B cell (primary cell): ENCODE measurements at regions not wholly inside any gene's neighbourhood (a gene's known extent, or its start where the extent isn't known, plus 50 kb on each side); places are given as distances from the start of the nearest gene placed in this dataset.

ENCODE experiments used
- ATAC-seq: fragments of 200-7000 bp; cut with Tn5 transposase; one replicate; pipeline ENCODE4 v1.10.0; 2021; ENCODE audit warnings: low read depth, mild to moderate bottlenecking, moderate number of reproducible peaks, moderate library complexity
- CTCF ChIA-PET: fragments of 350-600 bp; sonication (Branson Sonifier 250); formaldehyde crosslinking; loops from one replicate; lab custom pipeline; 2021; ENCODE audit warnings: antibody characterized with exemption, inconsistent platforms; lab: Charles Lee
- POLR2A ChIA-PET: fragments of 350-600 bp; sonication (Branson Sonifier 250); formaldehyde crosslinking; loops from one replicate; lab custom pipeline; 2021; ENCODE audit warnings: antibody characterized with exemption; lab: Charles Lee
- DNase-seq: peaks from one replicate; pipeline ENCODE4 v3.0.0; 2013
- H2AFZ ChIP-seq: 2 replicates; pipeline ENCODE4 v1.6.1; 2012; ENCODE audit warnings: mild to moderate bottlenecking, low read depth, low read length; ENCODE audit not compliant: insufficient read depth, poor library complexity, severe bottlenecking
- H3K27ac ChIP-seq, 2 donors: 1 replicate in 1 of 2; 2 replicates in 1 of 2; pipeline ENCODE4 v1.5.1; 2012 to 2013; ENCODE audit warnings: low read length in 2 of 2, mild to moderate bottlenecking in 2 of 2, moderate library complexity in 1 of 2
- H3K27me3 ChIP-seq, 4 experiments: fragments of 200-600 bp in 1 of 4; sonication (generic) in 1 of 4; replicated peaks in 1 of 4; 1 replicate in 2 of 4; 2 replicates in 2 of 4; pipeline versions ENCODE4 v1.6.1 to v1.7.0; 2013 to 2016; ENCODE audit warnings: low read length in 3 of 4, mild to moderate bottlenecking in 2 of 4, mixed read lengths in 1 of 4, moderate library complexity in 1 of 4; ENCODE audit not compliant: insufficient read depth in 4 of 4, control insufficient read depth in 3 of 4; ENCODE audit errors: control extremely low read depth in 1 of 4
- H3K36me3 ChIP-seq, 2 experiments: replicated peaks in 1 of 2; 1 replicate in 1 of 2; 2 replicates in 1 of 2; pipeline versions ENCODE4 v1.6.1 to v1.7.1; 2013; ENCODE audit warnings: low read length in 1 of 2; ENCODE audit not compliant: insufficient read depth in 2 of 2, control insufficient read depth in 1 of 2; ENCODE audit errors: control extremely low read depth in 1 of 2, extremely low read depth in 1 of 2
- H3K4me1 ChIP-seq, 2 donors: fragments of 200-600 bp in 1 of 2; sonication (generic) in 1 of 2; 1 replicate in 1 of 2; 2 replicates in 1 of 2; pipeline versions ENCODE4 v1.5.1 to v1.6.1; 2013 to 2017; ENCODE audit warnings: low read length in 2 of 2; ENCODE audit not compliant: control insufficient read depth in 2 of 2, insufficient read depth in 2 of 2
- H3K4me2 ChIP-seq: replicated peaks from 2 replicates; pipeline ENCODE3; 2012; ENCODE audit warnings: mild to moderate bottlenecking, low read depth, low read length; ENCODE audit not compliant: poor library complexity, severe bottlenecking
- H3K4me3 ChIP-seq, 5 experiments: fragments of 200-600 bp in 1 of 5; sonication (generic) in 1 of 5; 1 replicate in 3 of 5; 2 replicates in 2 of 5; pipeline versions ENCODE4 v1.5.1 to v1.7.0; 2011 to 2016; ENCODE audit warnings: low read length in 4 of 5, mild to moderate bottlenecking in 4 of 5, low read depth in 2 of 5, control low read depth in 1 of 5, moderate library complexity in 1 of 5; ENCODE audit not compliant: insufficient read depth in 1 of 5; ENCODE audit errors: control extremely low read depth in 1 of 5, extremely low read depth in 1 of 5
- H3K79me2 ChIP-seq: fragments of 200-600 bp; sonication (generic); one replicate; pipeline ENCODE4 v1.6.0; 2016; ENCODE audit warnings: low read length; ENCODE audit not compliant: control insufficient read depth, insufficient read depth
- H3K9ac ChIP-seq: fragments of 200-600 bp; sonication (generic); 2 replicates; pipeline ENCODE4 v1.6.1; 2017; ENCODE audit warnings: mild to moderate bottlenecking, low read length, moderate library complexity
- H3K9me3 ChIP-seq, 3 donors: one replicate each; pipeline versions ENCODE4 v1.6.1 to v1.7.1; 2013; ENCODE audit warnings: low read length in 2 of 3; ENCODE audit not compliant: control insufficient read depth in 2 of 3, insufficient read depth in 1 of 3; ENCODE audit errors: control extremely low read depth in 1 of 3
- H4K20me1 ChIP-seq: 2 replicates; pipeline ENCODE4 v1.6.0; 2012; ENCODE audit warnings: mild to moderate bottlenecking, low read length; ENCODE audit not compliant: insufficient read depth, control insufficient read depth, poor library complexity, severe bottlenecking
- H3K27ac Mint-ChIP-seq: one replicate; pipeline ENCODE4 v1.8.0; 2021; ENCODE audit warnings: mixed read lengths
- H3K27me3 Mint-ChIP-seq: one replicate; pipeline ENCODE4 v1.8.0; 2021; ENCODE audit warnings: mixed read lengths
- H3K4me1 Mint-ChIP-seq: one replicate; pipeline ENCODE4 v1.8.0; 2021; ENCODE audit warnings: mixed read lengths
- H3K4me3 Mint-ChIP-seq: one replicate; pipeline ENCODE4 v1.8.0; 2021; ENCODE audit warnings: mixed read lengths
- H3K9me3 Mint-ChIP-seq: one replicate; pipeline ENCODE4 v1.8.0; 2022; ENCODE audit warnings: mixed read lengths; ENCODE audit not compliant: insufficient read depth
- CTCF ChIP-seq: fragments of 200-600 bp; IDR thresholded peaks from one replicate; pipeline ENCODE4 v1.8.0; 2022; ENCODE audit warnings: antibody characterized with exemption, mild to moderate bottlenecking
- EZH2 ChIP-seq: IDR thresholded peaks from 2 replicates; pipeline ENCODE4 v1.6.1; 2012; ENCODE audit warnings: borderline replicate concordance, low read depth, mild to moderate bottlenecking, moderate library complexity, low read length; ENCODE audit not compliant: insufficient read depth, poor library complexity, severe bottlenecking
- WGBS: methylation state at CpG from one replicate; pipeline ENCODE4 v1.1.5; 2013; ENCODE audit warnings: missing lambda C conversion rate; ENCODE audit not compliant: insufficient coverage; 5-methylcytosine and 5-hydroxymethylcytosine counted together
- intact Hi-C: fragments of 100-400 bp; cut with micrococcal nuclease; formaldehyde crosslinking; loops from one replicate; pipeline ENCODE4 v1.10.0; 2022

GRCh38 chr6:167767715-167768107 lies 59.0 kb upstream of the AFDN start:
- no peaks in the 10 kb centered on the region for H3K79me2 ChIP-seq
- ATAC-seq, result no peak
- no peak overlapping the region for H3K27ac Mint-ChIP-seq

GRCh38 chr6:167768471-167769215 lies 58.1 kb upstream of the AFDN start:
- Histone ChIP-seq H3K4me1 (no peaks in the 10 kb centered on the region), H2AFZ (no peak overlapping the region), H3K27me3 (peaks cover 0 to 3% (median 0%) of the 10 kb centered on the region in 4 experiments), H3K79me2 (no peaks in the 10 kb centered on the region), H3K4me3 (no peak overlapping the region), H4K20me1 (no peaks in the 10 kb centered on the region), H3K27ac (no peak overlapping the region), H3K9me3 (no peaks in the 10 kb centered on the region), H3K36me3 (no peaks in the 10 kb centered on the region), H3K4me2 (no peak overlapping the region), H3K9ac (no peak overlapping the region)
- DNase-seq, result no peak
- peaks cover 21% of the 10 kb centered on the region for H3K27me3 Mint-ChIP-seq
- ChIA-PET POLR2A (no interaction called here), CTCF (no interaction called here)
- TF ChIP-seq CTCF (no peak), EZH2 (no peak)
- intact Hi-C loops, result no loop called here
- WGBS, result 91% methylated on average over 14 of the region's 18 CpGs
- H3K4me3 Mint-ChIP-seq, result no peak overlapping the region
- no peaks in the 10 kb centered on the region for H3K9me3 Mint-ChIP-seq
- H3K4me1 Mint-ChIP-seq, result no peaks in the 10 kb centered on the region
- ATAC-seq, result no peak
- no peak overlapping the region for H3K27ac Mint-ChIP-seq

More at GRCh38 chr6:167767715-167768107, 59.0 kb upstream of the AFDN start:
- Mint-ChIP-seq H3K9me3 (no peaks in the 10 kb centered on the region), H3K27me3 (peaks cover 21% of the 10 kb centered on the region), H3K4me3 (no peak overlapping the region), H3K4me1 (no peaks in the 10 kb centered on the region)
- H3K9me3 ChIP-seq, result no peaks in the 10 kb centered on the region
- intact Hi-C loops, result no loop called here
- no peak overlapping the region for H2AFZ ChIP-seq
- H3K4me2 ChIP-seq, result no peak overlapping the region
- H3K4me3 ChIP-seq, result no peak overlapping the region
- POLR2A ChIA-PET, result no interaction called here
- H3K27me3 ChIP-seq, result peaks cover 0 to 3% (median 0%) of the 10 kb centered on the region in 4 experiments
- CTCF ChIA-PET, result no interaction called here
- no peaks in the 10 kb centered on the region for H3K36me3 ChIP-seq
- H4K20me1 ChIP-seq, result no peaks in the 10 kb centered on the region
- TF ChIP-seq CTCF, result no peak
- H3K4me1 ChIP-seq, result no peaks in the 10 kb centered on the region
- no peak overlapping the region for H3K27ac ChIP-seq
- no peak overlapping the region for H3K9ac ChIP-seq
- no peak for DNase-seq
- whole genome bisulfite sequencing, result 88% methylated on average over 13 of the region's 13 CpGs
